Transverse colon (tissue), 4 donors: ENCODE measurements at regions not wholly inside any gene's neighbourhood (a gene's known extent, or its start where the extent isn't known, plus 50 kb on each side); places are given as distances from the start of the nearest gene placed in this dataset.

ENCODE experiments used
- DNase-seq: peaks from one replicate; pipeline ENCODE4 v3.0.0-alpha.2; 2019
- H3K27ac ChIP-seq, 4 donors: fragments of 200-600 bp; sonication (generic); 2 replicates each; pipeline ENCODE4 v1.5.1; 2016 to 2018; ENCODE audit warnings: inconsistent platforms in 4 of 4
- H3K27me3 ChIP-seq: fragments of 200-600 bp; sonication (generic); 2 replicates; pipeline ENCODE4 v1.5.1; 2017; ENCODE audit warnings: inconsistent platforms
- H3K36me3 ChIP-seq, 4 donors: fragments of 200-600 bp; sonication (generic); 2 replicates each; pipeline ENCODE4 v1.5.1; 2017 to 2019; ENCODE audit warnings: inconsistent platforms in 4 of 4
- H3K4me1 ChIP-seq, 4 donors: fragments of 200-600 bp; sonication (generic); 2 replicates each; pipeline ENCODE4 v1.5.1; 2017 to 2020; ENCODE audit warnings: inconsistent platforms in 4 of 4
- H3K4me3 ChIP-seq, 4 donors: fragments of 200-600 bp; sonication (generic); 1 replicate in 1 of 4; 2 replicates in 3 of 4; pipeline versions ENCODE4 v1.5.1 to v1.6.1; 2017 to 2019; ENCODE audit warnings: inconsistent platforms in 4 of 4
- H3K9me3 ChIP-seq, 2 donors: fragments of 200-600 bp; sonication (generic); 2 replicates each; pipeline ENCODE4 v1.5.1; 2017 to 2019; ENCODE audit warnings: inconsistent platforms in 2 of 2
- EP300 ChIP-seq: sonication (generic); formaldehyde crosslinking; IDR thresholded peaks from one replicate; pipeline ENCODE4 v1.6.1; 2017; ENCODE audit warnings: antibody characterized with exemption, low read depth
- POLR2A ChIP-seq: fragments of 450-650 bp; IDR thresholded peaks from one replicate; pipeline ENCODE4 v1.6.1; 2016; ENCODE audit warnings: antibody characterized with exemption, mild to moderate bottlenecking, moderate library complexity
- POLR2AphosphoS5 ChIP-seq, 3 donors: sonication (generic); formaldehyde crosslinking; IDR thresholded peaks; one replicate each; pipeline ENCODE4 v1.6.1; 2016; ENCODE audit warnings: antibody characterized with exemption in 3 of 3
- WGBS, 2 donors: methylation state at CpG; one replicate each; pipeline ENCODE4 v1.1.5; 2018; ENCODE audit warnings: low coverage in 1 of 2; 5-methylcytosine and 5-hydroxymethylcytosine counted together
- in situ Hi-C, 4 donors: fragments of 200-750 bp; cut with MboI; loops; one replicate each; pipeline versions ENCODE4 v1.15.0 to v1.15.1; 2017; ENCODE audit warnings: low sequenced_read_pairs in 3 of 4, low pct_ligation_motif_present in 1 of 4, low pct_unique_long_range_greater_than_20kb in 1 of 4
- intact Hi-C: fragments of 100-400 bp; cut with DNase I; formaldehyde crosslinking; loops from one replicate; pipeline ENCODE4 v1.15.1; 2023; ENCODE audit warnings: low total_unique reads
- TF ChIP-seq, protein P1 (sequence below), 5 experiments: fragments of 200-600 bp in 3 of 5; fragments of 450-650 bp in 2 of 5; sonication (generic) in 3 of 5; IDR thresholded peaks; 1 replicate in 2 of 5; 2 replicates in 3 of 5; pipeline ENCODE4 v1.5.1; 2016 to 2017; ENCODE audit warnings: antibody characterized with exemption in 5 of 5, inconsistent platforms in 3 of 5, mild to moderate bottlenecking in 2 of 5, moderate library complexity in 1 of 5

DNA sequence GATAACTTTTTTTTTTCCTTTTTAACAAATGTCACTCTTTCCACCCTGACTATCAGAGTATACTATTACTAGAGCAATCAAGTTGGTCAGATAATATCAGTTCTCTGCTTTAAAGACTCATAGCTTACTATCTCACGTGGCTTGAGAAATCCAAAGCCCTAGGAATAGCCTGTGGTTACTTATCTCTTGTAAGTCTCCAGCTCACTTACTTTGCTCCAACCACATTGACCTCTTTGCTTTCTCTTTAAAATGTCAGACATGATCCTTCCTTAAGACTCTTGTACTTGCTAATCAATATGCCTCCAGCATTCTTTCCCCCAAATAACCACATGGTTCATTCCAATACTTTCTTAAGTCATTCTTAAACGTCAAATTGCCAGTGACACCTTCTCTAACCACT lies 1292.2 kb downstream of the REEP3 start:
- Histone ChIP-seq H3K4me1 (no peaks in the 10 kb centered on the region), H3K36me3 (no peaks in the 10 kb centered on the region), H3K4me3 (no peak overlapping the region), H3K9me3 (peaks cover 0 to 2% of the 10 kb centered on the region in 2 donors), H3K27ac (no peak overlapping the region), H3K27me3 (no peaks in the 10 kb centered on the region)
- intact Hi-C loops = no loop called here
- DNase-seq = no peak
- in situ Hi-C loops = no loop called here
- no peak for TF ChIP-seq POLR2A
- TF ChIP-seq POLR2AphosphoS5 (IDR thresholded peaks at IDR 0.05) = no peak
- no peak for TF ChIP-seq EP300
- TF ChIP-seq, protein P1, sequence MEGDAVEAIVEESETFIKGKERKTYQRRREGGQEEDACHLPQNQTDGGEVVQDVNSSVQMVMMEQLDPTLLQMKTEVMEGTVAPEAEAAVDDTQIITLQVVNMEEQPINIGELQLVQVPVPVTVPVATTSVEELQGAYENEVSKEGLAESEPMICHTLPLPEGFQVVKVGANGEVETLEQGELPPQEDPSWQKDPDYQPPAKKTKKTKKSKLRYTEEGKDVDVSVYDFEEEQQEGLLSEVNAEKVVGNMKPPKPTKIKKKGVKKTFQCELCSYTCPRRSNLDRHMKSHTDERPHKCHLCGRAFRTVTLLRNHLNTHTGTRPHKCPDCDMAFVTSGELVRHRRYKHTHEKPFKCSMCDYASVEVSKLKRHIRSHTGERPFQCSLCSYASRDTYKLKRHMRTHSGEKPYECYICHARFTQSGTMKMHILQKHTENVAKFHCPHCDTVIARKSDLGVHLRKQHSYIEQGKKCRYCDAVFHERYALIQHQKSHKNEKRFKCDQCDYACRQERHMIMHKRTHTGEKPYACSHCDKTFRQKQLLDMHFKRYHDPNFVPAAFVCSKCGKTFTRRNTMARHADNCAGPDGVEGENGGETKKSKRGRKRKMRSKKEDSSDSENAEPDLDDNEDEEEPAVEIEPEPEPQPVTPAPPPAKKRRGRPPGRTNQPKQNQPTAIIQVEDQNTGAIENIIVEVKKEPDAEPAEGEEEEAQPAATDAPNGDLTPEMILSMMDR (IDR thresholded peaks at IDR 0.05) = no peak
- 56 to 58% methylated on average over 2 of the region's 2 CpGs for WGBS, 2 donors

DNA sequence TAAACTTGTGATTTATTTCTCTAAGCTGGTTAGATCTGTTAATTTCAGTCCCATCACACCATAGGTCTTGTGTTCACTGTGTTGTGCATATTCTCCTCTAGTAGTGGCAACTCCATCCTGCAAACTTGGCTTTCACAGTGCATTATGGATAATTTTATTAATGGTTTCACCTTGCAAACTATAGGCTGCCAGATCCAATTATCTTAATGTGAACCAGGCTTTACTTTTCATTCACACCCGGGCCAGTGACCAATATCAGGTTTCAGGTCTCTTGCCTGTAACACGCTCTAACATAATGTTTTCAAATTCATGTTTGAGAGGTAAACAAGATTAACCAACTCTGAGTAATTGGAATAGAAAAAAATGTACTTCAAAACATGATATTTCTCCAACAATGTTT lies 1293.0 kb downstream of the REEP3 start:
- WGBS, 2 donors = 77 to 92% methylated on average over 2 of the region's 2 CpGs

DNA sequence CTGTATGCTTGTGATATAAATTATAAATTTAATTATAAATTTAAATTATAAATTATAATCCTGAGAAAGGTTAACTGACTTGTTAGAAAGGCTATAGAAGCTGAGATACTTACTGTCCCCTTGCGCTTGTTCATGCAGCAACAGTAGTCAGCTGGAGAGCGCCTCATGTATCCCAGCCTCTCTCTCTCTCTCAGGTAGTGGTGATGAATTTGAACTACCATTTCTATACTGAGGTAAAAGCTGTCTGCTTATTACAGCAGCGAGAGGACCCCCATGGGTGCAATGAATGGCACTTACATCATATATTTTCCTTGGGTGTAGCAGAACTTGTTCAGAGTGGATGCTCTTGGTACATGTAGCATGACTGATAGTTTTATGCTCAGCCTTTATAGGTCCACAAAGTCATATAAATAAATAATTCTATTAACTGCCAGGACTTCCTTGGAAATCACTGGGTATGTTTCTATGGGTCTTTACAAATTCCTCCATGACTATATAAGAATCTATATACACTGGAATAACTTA lies 1308.7 kb downstream of the REEP3 start:
- in situ Hi-C loops = no loop called here
- TF ChIP-seq POLR2A (no peak), POLR2AphosphoS5 (IDR thresholded peaks at IDR 0.05) (no peak), EP300 (no peak)
- TF ChIP-seq, protein P1 (IDR thresholded peaks at IDR 0.05) = no peak
- Histone ChIP-seq H3K9me3 (no peaks in the 10 kb centered on the region), H3K36me3 (no peaks in the 10 kb centered on the region), H3K4me3 (no peak overlapping the region), H3K27ac (no peak overlapping the region), H3K27me3 (no peaks in the 10 kb centered on the region), H3K4me1 (no peaks in the 10 kb centered on the region)
- 84 to 90% methylated on average over 2 to 3 of the region's 3 CpGs for WGBS, 2 donors
- intact Hi-C loops = no loop called here
- no peak for DNase-seq

More for the DNA sequence above, 1293.0 kb downstream of the REEP3 start:
- no peak overlapping the region for H3K27ac ChIP-seq
- in situ Hi-C loops = no loop called here
- DNase-seq = no peak
- intact Hi-C loops = no loop called here
- H3K4me3 ChIP-seq = no peak overlapping the region
- TF ChIP-seq POLR2A (no peak), EP300 (no peak), POLR2AphosphoS5 (IDR thresholded peaks at IDR 0.05) (no peak)
- TF ChIP-seq, protein P1 (IDR thresholded peaks at IDR 0.05) = no peak
- peaks cover 0 to 2% of the 10 kb centered on the region in 2 donors for H3K9me3 ChIP-seq
- H3K27me3 ChIP-seq = no peaks in the 10 kb centered on the region
- H3K36me3 ChIP-seq = no peaks in the 10 kb centered on the region
- no peaks in the 10 kb centered on the region for H3K4me1 ChIP-seq

DNA sequence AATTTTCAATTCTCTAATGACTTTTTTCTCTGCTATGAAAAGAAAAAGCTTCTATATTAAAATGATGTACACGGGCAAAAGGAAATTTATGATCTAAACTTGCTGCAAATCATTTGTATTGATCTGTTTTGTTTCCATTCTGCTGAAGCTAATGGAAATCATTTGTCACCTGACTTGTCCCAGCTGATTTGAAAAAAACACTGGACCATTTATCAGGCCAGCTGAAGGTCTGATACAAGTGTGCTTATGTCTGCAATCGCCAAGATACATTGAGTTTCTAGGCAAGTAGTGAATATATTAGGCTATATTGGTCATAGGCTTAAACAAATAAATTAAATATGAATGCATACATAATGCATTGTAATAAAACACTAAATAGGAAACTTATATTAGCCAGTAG lies 1309.7 kb downstream of the REEP3 start:
- 72 to 79% methylated on average over 2 of the region's 2 CpGs for WGBS, 2 donors

More for the DNA sequence above, 1309.7 kb downstream of the REEP3 start:
- no peak for DNase-seq
- Histone ChIP-seq H3K36me3 (no peaks in the 10 kb centered on the region), H3K4me1 (no peaks in the 10 kb centered on the region), H3K27ac (no peak overlapping the region), H3K9me3 (no peaks in the 10 kb centered on the region), H3K27me3 (no peaks in the 10 kb centered on the region), H3K4me3 (no peak overlapping the region)
- no peak for TF ChIP-seq EP300
- TF ChIP-seq, protein P1 (IDR thresholded peaks at IDR 0.05) = no peak
- no peak for TF ChIP-seq POLR2AphosphoS5 (IDR thresholded peaks at IDR 0.05)
- TF ChIP-seq POLR2A = no peak
- intact Hi-C loops = no loop called here
- in situ Hi-C loops = no loop called here
